LNCAP (cell line): ENCODE measurements at regions not wholly inside any gene's neighbourhood (a gene's known extent, or its start where the extent isn't known, plus 50 kb on each side); places are given as distances from the start of the nearest gene placed in this dataset.

Experiments
- CTCF ChIP-seq: fragments of 450-650 bp; IDR thresholded peaks from 2 replicates; pipeline ENCODE4 v1.5.1; 2017; ENCODE audit warnings: mild to moderate bottlenecking

GRCh38 chr9:120267929-120268328 is 312.0 kb downstream of the CDK5RAP2 start:
- no peak for TF ChIP-seq CTCF

GRCh38 chr9:120265791-120266190 is 314.2 kb downstream of the CDK5RAP2 start:
- TF ChIP-seq CTCF, result no peak

- TF ChIP-seq CTCF, result no peak
Measured at GRCh38 chr9:120264528-120264927, 315.4 kb downstream of the CDK5RAP2 start.

- no peak for TF ChIP-seq CTCF
Measured at GRCh38 chr9:120263836-120264235, 316.1 kb downstream of the CDK5RAP2 start.

GRCh38 chr9:120261419-120261818 is 318.5 kb downstream of the CDK5RAP2 start:
- TF ChIP-seq CTCF, result no peak

GRCh38 chr9:120259100-120259499 is 320.9 kb downstream of the CDK5RAP2 start:
- no peak for TF ChIP-seq CTCF

- TF ChIP-seq CTCF, result no peak
Measured at GRCh38 chr9:120258096-120258495, 321.9 kb downstream of the CDK5RAP2 start.

GRCh38 chr9:120257483-120257882 is 322.5 kb downstream of the CDK5RAP2 start:
- TF ChIP-seq CTCF, result no peak
